Colonic mucosa (tissue), 4 donors: ENCODE measurements at regions not wholly inside any gene's neighbourhood (a gene's known extent, or its start where the extent isn't known, plus 50 kb on each side); places are given as distances from the start of the nearest gene placed in this dataset.

Experiments
- DNase-seq: peaks from one replicate; pipeline ENCODE4 v3.0.0-alpha.2; 2020
- H3K27ac ChIP-seq: fragments of 200-600 bp; one replicate; pipeline ENCODE4 v1.8.0; 2021
- H3K27me3 ChIP-seq: fragments of 200-600 bp; one replicate; pipeline ENCODE4 v1.8.0; 2021
- H3K36me3 ChIP-seq: fragments of 200-600 bp; one replicate; pipeline ENCODE4 v1.8.0; 2021
- H3K4me1 ChIP-seq: fragments of 200-600 bp; one replicate; pipeline ENCODE4 v1.8.0; 2021; ENCODE audit warnings: mild to moderate bottlenecking
- H3K4me3 ChIP-seq: fragments of 200-600 bp; one replicate; pipeline ENCODE4 v1.8.0; 2021
- H3K9ac ChIP-seq, 2 donors: one replicate each; pipeline ENCODE4 v1.7.0; 2013; ENCODE audit warnings: control low read depth in 2 of 2, low read depth in 2 of 2, low read length in 2 of 2
- H3K9me3 ChIP-seq: fragments of 200-600 bp; one replicate; pipeline ENCODE4 v1.8.0; 2021
- intact Hi-C: fragments of 100-400 bp; cut with DNase I; formaldehyde crosslinking; loops from one replicate; pipeline ENCODE4 v1.14.1; 2022
- TF ChIP-seq, protein P1 (sequence below): fragments of 200-600 bp; IDR thresholded peaks from one replicate; pipeline ENCODE4 v1.8.0; 2022; ENCODE audit warnings: antibody characterized with exemption, mild to moderate bottlenecking
- donor health status: healthy.
- donor health status: DM: no; HTN: no; CAD: no.
- donor health status: DM: no; HTN: no; CAD: no.

DNA sequence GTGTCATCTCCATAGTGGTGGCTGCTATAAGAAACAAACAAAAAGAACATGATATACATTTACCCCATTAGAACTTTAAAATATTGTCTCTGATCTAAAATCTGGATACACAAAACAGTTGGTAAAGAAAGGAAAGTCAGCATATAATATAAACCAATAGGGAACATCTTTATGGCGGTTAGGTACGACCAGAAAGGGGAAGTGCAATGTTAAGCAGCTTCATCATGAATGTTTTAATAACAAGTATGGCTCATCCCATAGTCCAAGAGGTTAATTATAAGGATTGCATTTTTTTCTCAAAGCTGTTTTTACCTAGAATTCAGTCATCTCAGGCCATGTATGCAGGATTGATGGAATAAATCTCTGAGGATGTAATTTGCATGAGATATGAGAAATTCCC, 1869.7 kb downstream of the PCDH7 start:
- no peak for DNase-seq
- no peak overlapping the region for H3K9ac ChIP-seq
- no peaks in the 10 kb centered on the region for H3K27me3 ChIP-seq
- TF ChIP-seq, protein P1, sequence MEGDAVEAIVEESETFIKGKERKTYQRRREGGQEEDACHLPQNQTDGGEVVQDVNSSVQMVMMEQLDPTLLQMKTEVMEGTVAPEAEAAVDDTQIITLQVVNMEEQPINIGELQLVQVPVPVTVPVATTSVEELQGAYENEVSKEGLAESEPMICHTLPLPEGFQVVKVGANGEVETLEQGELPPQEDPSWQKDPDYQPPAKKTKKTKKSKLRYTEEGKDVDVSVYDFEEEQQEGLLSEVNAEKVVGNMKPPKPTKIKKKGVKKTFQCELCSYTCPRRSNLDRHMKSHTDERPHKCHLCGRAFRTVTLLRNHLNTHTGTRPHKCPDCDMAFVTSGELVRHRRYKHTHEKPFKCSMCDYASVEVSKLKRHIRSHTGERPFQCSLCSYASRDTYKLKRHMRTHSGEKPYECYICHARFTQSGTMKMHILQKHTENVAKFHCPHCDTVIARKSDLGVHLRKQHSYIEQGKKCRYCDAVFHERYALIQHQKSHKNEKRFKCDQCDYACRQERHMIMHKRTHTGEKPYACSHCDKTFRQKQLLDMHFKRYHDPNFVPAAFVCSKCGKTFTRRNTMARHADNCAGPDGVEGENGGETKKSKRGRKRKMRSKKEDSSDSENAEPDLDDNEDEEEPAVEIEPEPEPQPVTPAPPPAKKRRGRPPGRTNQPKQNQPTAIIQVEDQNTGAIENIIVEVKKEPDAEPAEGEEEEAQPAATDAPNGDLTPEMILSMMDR = no peak
- intact Hi-C loops = no loop called here
- no peaks in the 10 kb centered on the region for H3K36me3 ChIP-seq
- H3K9me3 ChIP-seq = no peaks in the 10 kb centered on the region
- no peaks in the 10 kb centered on the region for H3K4me1 ChIP-seq
- H3K4me3 ChIP-seq = no peak overlapping the region
- no peak overlapping the region for H3K27ac ChIP-seq

DNA sequence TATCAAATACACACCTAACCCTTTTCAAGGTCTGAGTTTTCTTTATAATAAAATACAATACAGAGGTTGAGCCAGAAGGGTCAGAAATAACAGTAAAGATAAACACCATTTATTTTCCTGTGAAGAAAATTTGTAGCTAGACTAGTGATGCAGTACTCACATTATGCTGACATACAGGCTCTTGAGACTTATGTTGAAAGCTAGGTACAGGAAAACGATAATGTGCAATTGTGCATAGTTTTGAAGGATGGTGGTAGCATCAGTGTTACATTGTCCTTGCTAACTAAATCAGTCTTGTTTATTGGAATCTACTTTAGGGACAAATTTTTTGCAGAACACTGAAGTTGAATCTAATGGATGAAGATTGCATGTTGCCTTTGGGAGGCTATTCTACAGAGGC, 1877.2 kb downstream of the PCDH7 start:
- H3K9me3 ChIP-seq = no peaks in the 10 kb centered on the region
- H3K27me3 ChIP-seq = no peaks in the 10 kb centered on the region
- TF ChIP-seq, protein P1 = no peak
- H3K9ac ChIP-seq = no peak overlapping the region
- H3K27ac ChIP-seq = no peak overlapping the region
- intact Hi-C loops = no loop called here
- DNase-seq = no peak
- H3K4me1 ChIP-seq = no peaks in the 10 kb centered on the region
- H3K36me3 ChIP-seq = no peaks in the 10 kb centered on the region
- H3K4me3 ChIP-seq = no peak overlapping the region

DNA sequence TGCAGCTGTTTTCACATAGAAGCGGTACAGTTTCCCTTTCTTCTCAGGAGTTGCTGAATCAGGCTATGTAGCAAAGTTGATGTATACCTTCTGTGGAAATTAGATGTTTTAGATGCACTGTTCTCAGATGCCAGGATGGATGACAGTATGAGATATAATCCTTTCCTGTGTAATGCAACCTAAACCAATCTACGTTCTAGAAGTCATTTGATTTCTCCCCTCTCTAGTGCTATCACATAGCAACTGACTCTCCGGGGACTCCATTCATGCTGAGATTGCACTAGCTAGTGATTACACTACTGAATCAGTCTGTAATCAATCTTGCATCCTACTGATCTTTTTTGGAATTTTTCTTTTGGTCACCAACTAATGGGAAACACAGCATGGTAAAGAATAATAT, 1881.7 kb downstream of the PCDH7 start:
- H3K27ac ChIP-seq = no peak overlapping the region
- intact Hi-C loops = no loop called here
- TF ChIP-seq, protein P1 = no peak

DNA sequence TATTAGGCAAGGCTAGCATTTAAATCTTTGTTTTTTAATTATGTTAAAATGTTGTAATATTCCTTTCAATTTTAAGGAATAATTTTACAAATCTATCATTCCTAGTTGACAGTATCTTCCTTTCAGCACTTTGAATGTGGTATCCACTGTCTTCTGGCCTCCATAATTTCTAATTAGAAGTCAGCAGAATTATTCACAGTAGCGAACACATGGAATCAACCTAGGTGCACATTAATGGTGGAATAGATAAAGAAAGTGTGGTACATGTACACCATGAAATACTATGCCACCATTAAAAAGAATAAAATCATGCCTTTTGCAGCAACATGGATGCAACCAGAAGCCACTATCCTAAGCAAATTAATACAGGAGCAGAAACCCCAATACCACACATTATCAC, 1887.8 kb downstream of the PCDH7 start:
- H3K4me3 ChIP-seq = no peak overlapping the region
- no peak overlapping the region for H3K9ac ChIP-seq
- no peak overlapping the region for H3K27ac ChIP-seq
- H3K4me1 ChIP-seq = no peaks in the 10 kb centered on the region
- no peaks in the 10 kb centered on the region for H3K27me3 ChIP-seq
- TF ChIP-seq, protein P1 = no peak
- no peaks in the 10 kb centered on the region for H3K9me3 ChIP-seq
- no peaks in the 10 kb centered on the region for H3K36me3 ChIP-seq
- DNase-seq = no peak
- intact Hi-C loops = no loop called here

More for the DNA sequence above, 1881.7 kb downstream of the PCDH7 start:
- H3K4me1 ChIP-seq = no peaks in the 10 kb centered on the region
- no peaks in the 10 kb centered on the region for H3K27me3 ChIP-seq
- no peak overlapping the region for H3K4me3 ChIP-seq
- no peaks in the 10 kb centered on the region for H3K9me3 ChIP-seq
- H3K36me3 ChIP-seq = no peaks in the 10 kb centered on the region
- no peak for DNase-seq
- H3K9ac ChIP-seq = no peak overlapping the region

DNA sequence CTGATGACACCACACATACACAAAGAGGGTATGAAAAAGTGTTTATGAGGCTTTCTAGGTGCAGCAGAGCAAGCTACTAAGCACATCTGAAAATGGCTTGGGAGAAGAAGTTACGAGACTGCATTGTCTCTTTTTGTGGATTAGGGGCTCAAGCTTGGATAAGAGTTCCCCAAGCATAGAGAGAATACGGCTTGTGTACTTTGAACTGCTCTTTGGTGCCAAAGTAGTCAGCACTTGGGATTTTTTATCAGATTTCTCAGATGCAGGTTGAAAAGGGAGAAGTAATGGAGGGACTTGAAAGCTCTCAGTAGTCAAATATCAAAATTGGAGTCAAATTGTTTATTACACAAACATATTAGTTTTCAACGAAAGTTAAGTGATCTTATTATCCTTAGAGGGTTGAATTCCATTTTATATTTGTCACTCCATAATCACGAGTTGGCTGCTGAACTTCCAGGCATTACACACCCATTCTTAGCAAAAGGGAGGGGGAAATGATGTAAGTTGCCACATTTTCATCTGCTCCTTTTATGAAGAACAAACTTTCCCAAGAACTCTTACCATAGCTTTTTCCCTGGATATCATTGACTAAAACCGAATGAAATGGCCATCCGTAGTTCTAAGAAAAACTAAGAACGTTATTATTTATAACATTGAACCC, 1904.9 kb downstream of the PCDH7 start:
- intact Hi-C loops = no loop called here
- Histone ChIP-seq H3K4me1 (no peaks in the 10 kb centered on the region), H3K27me3 (no peaks in the 10 kb centered on the region), H3K27ac (no peak overlapping the region), H3K36me3 (no peaks in the 10 kb centered on the region), H3K9me3 (no peaks in the 10 kb centered on the region), H3K4me3 (no peak overlapping the region), H3K9ac (no peak overlapping the region)
- TF ChIP-seq, protein P1 = no peak
- DNase-seq = no peak
